ENCODE measurements at regions not wholly inside any gene's neighbourhood (a gene's known extent, or its start where the extent isn't known, plus 50 kb on each side); places are given as distances from the start of the nearest gene placed in this dataset.

DNA sequence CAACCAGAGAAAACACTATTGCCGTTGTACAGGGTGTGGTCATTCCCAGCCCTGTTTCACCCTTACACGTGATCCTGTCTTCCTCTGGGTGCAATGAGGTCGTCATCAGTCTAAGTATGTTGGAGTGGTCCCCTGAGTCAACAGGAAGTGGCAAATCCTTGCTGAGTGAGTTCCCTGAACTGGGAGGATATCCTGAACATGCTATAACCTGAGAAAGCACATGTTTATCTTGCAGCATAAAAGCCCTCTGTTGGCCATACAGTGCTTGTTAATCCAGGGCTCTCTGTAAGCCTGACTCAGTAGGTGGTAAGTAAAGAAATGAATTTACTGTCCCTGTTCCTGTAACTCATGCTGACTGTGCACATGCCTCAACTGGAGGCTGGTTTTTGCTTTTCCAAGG, 477.8 kb upstream of the RGMA start:
- TF ChIP-seq, protein P1, sequence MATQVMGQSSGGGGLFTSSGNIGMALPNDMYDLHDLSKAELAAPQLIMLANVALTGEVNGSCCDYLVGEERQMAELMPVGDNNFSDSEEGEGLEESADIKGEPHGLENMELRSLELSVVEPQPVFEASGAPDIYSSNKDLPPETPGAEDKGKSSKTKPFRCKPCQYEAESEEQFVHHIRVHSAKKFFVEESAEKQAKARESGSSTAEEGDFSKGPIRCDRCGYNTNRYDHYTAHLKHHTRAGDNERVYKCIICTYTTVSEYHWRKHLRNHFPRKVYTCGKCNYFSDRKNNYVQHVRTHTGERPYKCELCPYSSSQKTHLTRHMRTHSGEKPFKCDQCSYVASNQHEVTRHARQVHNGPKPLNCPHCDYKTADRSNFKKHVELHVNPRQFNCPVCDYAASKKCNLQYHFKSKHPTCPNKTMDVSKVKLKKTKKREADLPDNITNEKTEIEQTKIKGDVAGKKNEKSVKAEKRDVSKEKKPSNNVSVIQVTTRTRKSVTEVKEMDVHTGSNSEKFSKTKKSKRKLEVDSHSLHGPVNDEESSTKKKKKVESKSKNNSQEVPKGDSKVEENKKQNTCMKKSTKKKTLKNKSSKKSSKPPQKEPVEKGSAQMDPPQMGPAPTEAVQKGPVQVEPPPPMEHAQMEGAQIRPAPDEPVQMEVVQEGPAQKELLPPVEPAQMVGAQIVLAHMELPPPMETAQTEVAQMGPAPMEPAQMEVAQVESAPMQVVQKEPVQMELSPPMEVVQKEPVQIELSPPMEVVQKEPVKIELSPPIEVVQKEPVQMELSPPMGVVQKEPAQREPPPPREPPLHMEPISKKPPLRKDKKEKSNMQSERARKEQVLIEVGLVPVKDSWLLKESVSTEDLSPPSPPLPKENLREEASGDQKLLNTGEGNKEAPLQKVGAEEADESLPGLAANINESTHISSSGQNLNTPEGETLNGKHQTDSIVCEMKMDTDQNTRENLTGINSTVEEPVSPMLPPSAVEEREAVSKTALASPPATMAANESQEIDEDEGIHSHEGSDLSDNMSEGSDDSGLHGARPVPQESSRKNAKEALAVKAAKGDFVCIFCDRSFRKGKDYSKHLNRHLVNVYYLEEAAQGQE (IDR thresholded peaks at IDR 0.05; ENCODE audit: insufficient read depth in 1 of 2, low read depth in 2 of 2, low read length in 2 of 2), result no peak

DNA sequence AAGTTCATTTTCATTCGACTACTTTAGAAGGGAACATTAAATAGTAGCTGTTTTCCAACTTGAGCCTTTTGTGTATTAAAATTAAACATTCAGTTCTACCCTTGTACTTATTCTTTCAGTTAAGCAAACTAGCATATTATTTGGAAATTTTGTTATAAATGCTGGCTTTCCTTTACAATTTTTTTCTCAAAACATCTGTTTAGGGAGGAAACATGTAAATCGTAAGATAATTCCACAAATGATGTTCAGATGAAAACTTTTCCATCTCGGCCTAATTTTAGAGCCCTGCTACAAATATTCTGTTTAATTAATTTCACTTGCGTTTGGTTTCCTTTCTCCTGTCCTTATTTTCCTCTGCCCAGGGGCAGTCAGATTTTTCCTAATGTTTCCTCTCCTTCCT, 476.2 kb upstream of the RGMA start:
- TF ChIP-seq POLR2AphosphoS5 (IDR thresholded peaks at IDR 0.05; ENCODE audit: low read depth, low read length), result no peak
- no peak for TF ChIP-seq SIN3A (IDR thresholded peaks at IDR 0.05; ENCODE audit: borderline replicate concordance, insufficient read depth, low read length)

DNA sequence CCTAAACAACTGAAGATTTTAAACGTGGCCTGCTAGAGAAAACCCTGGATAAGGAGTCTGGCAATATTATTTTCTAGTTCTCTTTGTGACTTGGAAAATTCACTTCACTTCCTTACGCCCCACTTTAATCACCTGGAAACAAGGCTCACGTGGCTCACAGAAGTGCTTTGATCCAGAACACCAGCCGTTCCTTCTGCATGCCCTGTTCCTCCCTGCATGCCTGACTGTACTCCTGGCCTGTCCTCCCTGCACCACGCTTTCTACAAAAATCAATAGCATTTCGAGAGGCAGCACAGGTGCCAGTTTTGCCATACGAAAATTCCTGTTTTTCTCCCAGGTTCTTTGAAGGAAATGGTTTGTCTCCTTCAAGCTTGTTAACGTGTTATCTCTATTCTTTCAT, 474.2 kb upstream of the RGMA start:
- TF ChIP-seq FOXP2 (optimal IDR thresholded peaks at IDR 0.05; ENCODE audit: borderline replicate concordance, extremely low read depth, extremely low read length, insufficient read depth), result no peak
- no peak for TF ChIP-seq POLR2AphosphoS5 (IDR thresholded peaks at IDR 0.05; ENCODE audit: low read depth, low read length)
- TF ChIP-seq, protein P1 (IDR thresholded peaks at IDR 0.05; ENCODE audit: insufficient read depth in 1 of 2, low read depth in 2 of 2, low read length in 2 of 2), result no peak
- TF ChIP-seq TAF1 (IDR thresholded peaks at IDR 0.05; ENCODE audit: borderline replicate concordance, insufficient read depth, low read length), result no peak
- TF ChIP-seq SIN3A (IDR thresholded peaks at IDR 0.05; ENCODE audit: borderline replicate concordance, insufficient read depth, low read length), result no peak

DNA sequence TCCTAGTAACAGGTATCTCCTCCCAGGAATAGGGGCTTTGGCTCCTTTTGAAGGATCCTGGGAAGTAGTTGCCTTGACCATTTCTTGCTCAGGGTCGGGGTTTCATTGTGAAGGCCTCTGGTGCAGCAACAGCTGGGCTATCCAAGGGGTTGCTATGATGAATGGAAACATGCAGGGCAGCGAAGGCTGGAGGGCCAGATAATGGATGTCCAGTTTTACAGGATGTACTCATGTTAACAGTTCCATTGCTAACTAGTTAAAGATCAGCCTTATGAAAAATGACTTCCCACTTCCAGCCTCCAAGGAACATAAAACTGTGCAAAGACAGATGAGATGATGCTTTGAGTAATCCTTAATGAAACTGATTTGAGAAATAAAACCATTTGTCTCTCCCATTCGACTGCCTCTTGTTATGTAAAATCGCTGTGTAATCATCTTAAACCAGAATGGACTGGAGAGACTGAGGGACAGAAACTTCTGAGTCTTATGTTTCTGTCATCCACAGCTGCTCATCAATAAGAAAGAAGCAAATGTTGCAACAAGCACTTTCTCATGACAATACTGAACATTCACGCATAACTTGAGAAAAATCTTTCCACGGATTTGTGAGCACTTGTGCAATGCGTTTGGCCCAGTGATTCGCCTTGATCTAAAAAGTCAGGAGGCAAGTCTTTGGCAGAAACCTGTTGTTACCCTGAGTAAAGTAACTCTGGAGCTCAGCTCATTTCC, 473.5 kb upstream of the RGMA start:
- TF ChIP-seq FOXP2 (optimal IDR thresholded peaks at IDR 0.05; ENCODE audit: borderline replicate concordance, extremely low read depth, extremely low read length, insufficient read depth) (no peak), TAF1 (IDR thresholded peaks at IDR 0.05; ENCODE audit: borderline replicate concordance, insufficient read depth, low read length) (no peak), SIN3A (IDR thresholded peaks at IDR 0.05; ENCODE audit: borderline replicate concordance, insufficient read depth, low read length) (no peak), POLR2AphosphoS5 (IDR thresholded peaks at IDR 0.05; ENCODE audit: low read depth, low read length) (no peak)
- TF ChIP-seq, protein P1 (IDR thresholded peaks at IDR 0.05; ENCODE audit: insufficient read depth in 1 of 2, low read depth in 2 of 2, low read length in 2 of 2), result no peak

DNA sequence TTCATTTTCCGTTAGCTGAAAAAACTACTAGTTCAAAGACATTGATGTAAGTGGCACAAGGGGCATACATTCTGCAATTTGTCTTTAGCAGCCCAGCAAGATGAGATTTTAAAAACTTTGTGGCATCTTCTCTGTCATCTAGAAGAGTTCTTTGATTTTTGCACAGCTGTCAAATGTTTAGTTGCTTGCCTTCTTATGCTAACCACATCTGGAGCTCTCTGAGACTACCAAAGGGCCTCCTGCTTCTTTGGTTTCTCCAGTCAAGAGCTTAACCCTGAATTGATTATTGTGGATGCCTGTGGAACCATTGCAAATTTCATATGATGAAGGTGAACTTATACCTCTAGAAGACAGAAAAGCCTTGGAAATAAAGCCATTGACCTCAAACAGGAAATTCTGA, 468.7 kb upstream of the RGMA start:
- TF ChIP-seq, protein P1 (IDR thresholded peaks at IDR 0.05; ENCODE audit: insufficient read depth in 1 of 2, low read depth in 2 of 2, low read length in 2 of 2), result no peak
- TF ChIP-seq POLR2AphosphoS5 (IDR thresholded peaks at IDR 0.05; ENCODE audit: low read depth, low read length) (no peak), SIN3A (IDR thresholded peaks at IDR 0.05; ENCODE audit: borderline replicate concordance, insufficient read depth, low read length) (no peak), FOXP2 (optimal IDR thresholded peaks at IDR 0.05; ENCODE audit: borderline replicate concordance, extremely low read depth, extremely low read length, insufficient read depth) (no peak), TAF1 (IDR thresholded peaks at IDR 0.05; ENCODE audit: borderline replicate concordance, insufficient read depth, low read length) (no peak)

Data from PFSK-1 (cell line).